AG09309 (cell line): ENCODE measurements at regions not wholly inside any gene's neighbourhood (a gene's known extent, or its start where the extent isn't known, plus 50 kb on each side); places are given as distances from the start of the nearest gene placed in this dataset.
"Not testable (repeated sequence)": the region's sequence is repeated elsewhere in the genome, so short reads cannot be mapped to it uniquely, and the experiment has no call there.

Experiments used
- DNase-seq: peaks from one replicate; pipeline ENCODE4 v3.0.0-alpha.2; 2010; ENCODE audit warnings: low read depth
- H3K4me3 ChIP-seq: 2 replicates; pipeline ENCODE4 v1.5.1; 2011; ENCODE audit warnings: mild to moderate bottlenecking, low read depth, low read length, moderate library complexity; ENCODE audit not compliant: control insufficient read depth
- CTCF ChIP-seq: IDR thresholded peaks from 2 replicates; pipeline ENCODE4 v1.5.1; 2011; ENCODE audit warnings: mild to moderate bottlenecking, low read depth, low read length, inconsistent platforms; ENCODE audit not compliant: insufficient read depth, control insufficient read depth; ENCODE audit errors: missing control alignments

DNA sequence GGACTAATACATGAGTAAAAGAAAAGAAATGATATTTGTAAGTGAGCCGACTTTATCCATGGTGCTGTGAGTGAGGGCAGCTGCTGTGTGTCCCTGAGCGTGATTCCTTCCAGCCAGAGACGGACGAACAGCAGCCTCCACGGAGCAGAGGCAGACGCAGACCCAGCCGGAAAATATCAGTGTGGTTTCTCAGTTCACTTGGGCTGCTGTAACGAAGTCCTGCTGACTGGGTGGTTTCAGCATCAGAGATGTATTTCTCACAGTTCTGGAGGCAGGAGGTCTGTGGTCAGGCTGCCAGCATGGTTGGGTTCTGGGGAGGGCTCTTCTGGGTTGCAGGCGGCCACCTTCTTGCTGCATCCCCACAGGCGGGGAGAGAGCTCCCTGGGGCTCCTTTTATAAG lies 375.6 kb downstream of the GLRX3 start:
- no peak overlapping the region for H3K4me3 ChIP-seq
- no peak for DNase-seq
- no peak for TF ChIP-seq CTCF

GRCh38 chr10:130512936-130513335 lies 376.7 kb downstream of the GLRX3 start:
- no peak overlapping the region for H3K4me3 ChIP-seq
- no peak for DNase-seq

DNA sequence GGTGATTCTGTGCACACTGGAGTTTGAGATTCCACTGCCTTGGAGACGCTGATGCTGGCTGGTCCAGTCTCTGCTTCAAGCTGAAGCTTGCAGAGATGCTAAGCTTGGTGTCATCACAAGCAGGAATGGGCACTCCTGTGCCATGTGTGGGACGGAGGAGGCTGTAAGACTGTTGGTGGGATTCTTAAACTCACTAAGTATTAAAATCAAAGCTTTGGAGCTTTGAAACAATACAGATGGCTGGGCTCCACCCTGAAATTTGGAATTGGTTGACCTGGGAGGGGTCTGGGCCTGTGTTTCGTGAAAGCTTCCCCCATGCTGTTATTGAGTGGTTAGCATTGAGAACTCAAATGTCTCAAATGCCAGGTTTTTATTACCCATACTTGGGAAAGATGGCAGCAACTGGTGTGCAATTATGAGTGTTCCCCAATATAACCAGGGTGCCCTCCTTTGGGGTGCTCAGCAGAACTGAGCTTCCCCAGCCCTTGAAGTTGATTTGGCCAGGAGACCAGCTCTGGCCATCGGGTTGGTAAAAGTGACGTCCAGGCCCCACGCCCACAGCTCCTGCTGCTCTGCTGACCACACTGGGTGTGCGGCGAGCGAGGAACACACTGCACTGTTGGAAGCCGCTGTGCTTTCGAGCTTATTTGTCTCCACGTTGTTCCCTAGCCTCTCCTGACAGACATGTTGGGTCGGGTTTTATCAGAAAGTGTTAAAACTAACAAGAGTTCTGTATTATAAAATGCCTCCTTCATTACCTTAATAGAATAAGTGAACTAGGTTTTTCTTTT lies 377.7 kb downstream of the GLRX3 start:
- H3K4me3 ChIP-seq: no peak overlapping the region
- no peak for TF ChIP-seq CTCF
- DNase-seq: no peak

More at GRCh38 chr10:130512936-130513335, 376.7 kb downstream of the GLRX3 start:
- no peak for TF ChIP-seq CTCF

GRCh38 chr10:130515670-130516069 lies 379.5 kb downstream of the GLRX3 start:
- no peak for TF ChIP-seq CTCF
- no peak for DNase-seq
- H3K4me3 ChIP-seq: no peak overlapping the region

GRCh38 chr10:130516141-130516735 lies 380.0 kb downstream of the GLRX3 start:
- TF ChIP-seq CTCF: no peak
- H3K4me3 ChIP-seq: no peak overlapping the region
- DNase-seq: no peak

- not testable (repeated sequence) for DNase-seq, H3K4me3 ChIP-seq
These were observed 382.7 kb downstream of the GLRX3 start for GRCh38 chr10:130518921-130519320.

DNA sequence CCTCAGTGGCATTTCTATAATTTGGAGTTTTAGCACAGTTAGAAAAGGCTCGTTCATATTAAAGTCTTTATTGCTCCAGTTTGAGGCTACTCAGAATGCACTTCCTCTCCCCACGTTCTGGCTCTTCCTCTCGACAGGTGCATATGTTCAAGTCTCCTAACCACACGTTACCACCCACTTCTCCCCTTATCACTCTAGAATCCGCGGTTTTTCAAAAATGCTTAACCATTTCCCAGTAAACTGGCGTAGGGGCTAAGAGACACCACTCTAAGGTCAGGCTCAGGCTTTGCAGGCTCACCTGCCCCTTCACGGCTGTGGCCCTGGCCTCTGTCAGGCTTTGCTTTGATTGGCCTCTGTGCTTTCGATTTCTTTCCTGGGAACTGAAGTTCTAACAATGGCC lies 383.6 kb downstream of the GLRX3 start:
- H3K4me3 ChIP-seq: no peak overlapping the region
- DNase-seq: no peak
- no peak for TF ChIP-seq CTCF
